GM18502 (cell line): ENCODE measurements at regions not wholly inside any gene's neighbourhood (a gene's known extent, or its start where the extent isn't known, plus 50 kb on each side); places are given as distances from the start of the nearest gene placed in this dataset.

Source experiments
- ATAC-seq: cut with Tn5 transposase; IDR thresholded peaks from one replicate; pipeline ENCODE4 v1.9.1; 2021; ENCODE audit warnings: mild to moderate bottlenecking; ENCODE audit not compliant: unreplicated experiment, poor library complexity

DNA sequence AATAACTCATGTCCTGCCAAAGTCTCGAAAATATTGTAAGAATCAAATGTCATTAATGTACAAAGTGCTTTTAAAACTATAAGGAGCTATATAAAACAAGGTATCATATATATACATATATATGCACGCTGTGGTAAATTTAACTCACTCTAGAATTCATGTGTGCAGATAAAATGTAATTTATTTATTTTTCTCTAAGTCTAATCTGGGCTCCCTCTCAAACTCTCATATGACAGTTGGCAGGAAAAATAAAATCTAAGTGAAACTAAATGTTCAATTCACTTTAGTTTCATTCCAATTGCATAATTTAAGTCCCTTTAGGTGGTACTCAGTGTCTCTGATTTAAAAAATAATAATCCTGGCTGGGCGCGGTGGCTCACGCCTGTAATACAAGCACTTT lies 372.0 kb upstream of the DAB1 start:
- ATAC-seq, result no peak

GRCh38 chr1:57794078-57794477 lies 370.2 kb upstream of the DAB1 start:
- ATAC-seq, result no peak

DNA sequence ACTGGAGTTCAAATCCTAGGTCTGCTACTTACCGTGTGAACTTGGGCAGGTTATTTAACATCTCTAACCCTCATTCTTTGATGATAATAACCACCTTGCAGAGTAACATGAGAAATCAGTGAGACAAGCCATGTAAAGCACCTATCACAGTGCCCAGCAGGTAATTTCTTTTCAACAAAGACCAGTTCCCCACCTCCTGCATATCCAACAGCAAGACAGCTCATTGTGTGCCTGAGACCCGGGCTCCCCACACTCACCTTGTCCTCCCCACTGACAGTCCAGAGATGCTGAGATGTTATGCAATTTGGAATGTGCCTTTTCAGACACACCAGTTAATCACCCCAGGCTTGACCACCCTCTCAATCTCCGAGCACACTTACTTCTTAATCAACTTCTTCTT lies 367.6 kb upstream of the DAB1 start:
- ATAC-seq, result no peak

- no peak for ATAC-seq
Measured at GRCh38 chr1:57789936-57790335, 366.1 kb upstream of the DAB1 start.

- no peak for ATAC-seq
Measured at GRCh38 chr1:57788313-57788712, 364.5 kb upstream of the DAB1 start.

- no peak for ATAC-seq
Measured at GRCh38 chr1:57784356-57784755, 360.5 kb upstream of the DAB1 start.

DNA sequence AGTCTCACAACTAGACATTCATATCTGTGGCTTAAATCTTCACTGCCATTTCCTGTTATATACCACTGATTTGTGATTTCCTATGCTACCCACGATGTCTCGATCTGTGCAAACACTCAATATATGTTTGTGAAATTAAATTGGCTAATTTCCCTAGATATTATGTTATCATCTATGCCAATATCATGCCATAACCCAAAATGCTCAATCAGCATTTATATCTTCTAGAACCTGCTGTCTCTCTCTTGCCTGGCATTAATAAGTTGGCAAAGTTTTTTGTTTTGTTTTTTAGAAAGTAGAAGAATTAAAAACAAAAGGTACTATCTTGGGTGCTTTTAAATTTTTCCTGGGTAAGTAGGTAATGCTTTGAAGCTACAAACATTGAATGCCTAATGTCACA lies 358.5 kb upstream of the DAB1 start:
- ATAC-seq, result no peak

GRCh38 chr1:57772580-57773195 lies 348.8 kb upstream of the DAB1 start:
- no peak for ATAC-seq

- peak; percentile 67 for ATAC-seq
Measured at GRCh38 chr1:57770772-57771171, 346.9 kb upstream of the DAB1 start.

- ATAC-seq, result no peak
Measured at GRCh38 chr1:57770236-57770635, 346.4 kb upstream of the DAB1 start.

DNA sequence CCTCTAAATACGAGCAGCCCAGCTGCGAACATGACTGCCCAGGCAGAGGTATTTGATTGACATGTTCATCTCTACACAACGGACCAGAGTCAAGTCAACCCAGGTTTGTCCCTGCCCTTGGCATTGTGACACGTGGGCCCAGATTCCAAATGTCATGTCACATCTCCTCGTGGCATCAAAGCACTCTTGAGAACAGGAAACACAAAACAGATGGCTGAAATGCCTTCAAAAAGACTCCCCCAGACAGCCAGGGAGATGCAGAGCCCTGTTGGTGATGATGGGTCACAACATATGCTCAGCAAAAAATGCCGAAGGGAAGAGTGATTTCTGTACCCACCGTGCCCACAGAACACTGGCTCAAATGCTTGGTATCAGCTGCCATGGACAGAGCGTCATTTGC lies 337.8 kb upstream of the DAB1 start:
- no peak for ATAC-seq

GRCh38 chr1:57752843-57753242 lies 329.0 kb upstream of the DAB1 start:
- no peak for ATAC-seq

DNA sequence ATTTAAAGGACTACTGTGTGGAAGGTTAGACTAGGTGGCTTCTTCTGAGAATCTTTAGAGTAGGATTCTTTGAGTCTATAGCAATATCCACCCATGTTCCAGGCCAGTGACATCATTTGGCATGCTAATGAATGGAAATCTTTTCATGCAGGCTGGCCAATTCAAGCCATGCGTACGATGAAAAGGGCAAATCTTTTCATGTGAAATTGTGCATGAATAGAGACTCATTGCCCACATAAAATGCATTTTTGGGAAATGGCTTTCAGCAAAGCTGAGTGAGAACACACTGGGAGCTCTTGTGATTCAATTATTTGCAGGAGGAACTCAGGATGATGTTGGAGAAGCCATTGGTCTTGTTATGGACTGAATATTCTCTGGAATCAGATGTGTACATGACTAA lies 324.9 kb upstream of the DAB1 start:
- no peak for ATAC-seq

DNA sequence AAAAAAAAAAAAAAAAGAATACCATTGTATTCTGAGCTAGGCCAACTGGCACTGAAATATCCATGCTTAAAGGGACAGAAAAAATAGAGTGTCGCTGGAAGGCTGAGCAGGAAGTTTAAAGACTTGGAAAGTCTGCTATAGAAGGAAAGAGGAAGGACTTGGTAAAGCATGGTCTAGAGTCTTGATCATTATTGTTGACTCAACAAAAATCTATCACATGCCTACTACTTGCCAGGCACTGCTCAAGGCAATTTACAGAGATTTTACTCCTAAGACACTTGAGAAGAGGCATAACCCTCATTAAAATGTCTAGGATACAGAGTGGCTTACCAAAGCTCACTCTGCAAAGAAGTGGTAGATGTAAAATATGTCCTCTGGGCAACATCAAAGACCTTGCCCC lies 324.0 kb upstream of the DAB1 start:
- no peak for ATAC-seq

GRCh38 chr1:57741521-57741920 lies 317.7 kb upstream of the DAB1 start:
- ATAC-seq, result peak; percentile 98

GRCh38 chr1:57736940-57737339 lies 313.1 kb upstream of the DAB1 start:
- ATAC-seq, result no peak

DNA sequence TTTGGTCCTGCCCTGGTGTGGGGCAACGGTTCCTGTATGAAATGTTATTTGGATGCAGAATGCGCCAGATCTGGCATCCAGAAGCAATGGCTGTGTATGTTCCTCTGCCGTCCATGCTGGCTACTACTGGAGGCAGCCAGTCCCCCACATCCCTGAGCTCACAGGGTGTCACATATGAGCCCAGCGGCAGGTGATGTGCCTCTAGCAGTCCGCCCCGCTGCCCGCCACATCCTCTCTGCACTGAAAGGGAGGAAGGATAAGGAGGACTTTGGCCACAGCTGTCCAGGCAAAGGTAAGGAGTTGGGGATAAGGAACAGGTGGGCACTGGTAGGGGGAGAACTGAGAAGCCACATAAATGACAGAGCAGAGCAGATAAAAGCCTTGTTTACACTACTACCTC lies 305.3 kb upstream of the DAB1 start:
- ATAC-seq, result no peak

GRCh38 chr1:57727121-57727520 lies 303.3 kb upstream of the DAB1 start:
- no peak for ATAC-seq

GRCh38 chr1:57725318-57725717 lies 301.5 kb upstream of the DAB1 start:
- ATAC-seq, result no peak

- ATAC-seq, result no peak
Measured at GRCh38 chr1:57724535-57724934, 300.7 kb upstream of the DAB1 start.

GRCh38 chr1:57722285-57722978 lies 298.6 kb upstream of the DAB1 start:
- ATAC-seq, result no peak

- no peak for ATAC-seq
Measured at GRCh38 chr1:57721001-57721400, 297.1 kb upstream of the DAB1 start.
